ENCODE measurements at regions not wholly inside any gene's neighbourhood (a gene's known extent, or its start where the extent isn't known, plus 50 kb on each side); places are given as distances from the start of the nearest gene placed in this dataset.

GRCh38 chr6:104669483-104669882 lies 190.2 kb downstream of the HACE1 start (continued):
- TF ChIP-seq MXD3 (CRISPR knock-in tag; IDR thresholded peaks at IDR 0.05) = no peak
- TF ChIP-seq NFYB (CRISPR knock-in tag; IDR thresholded peaks at IDR 0.05) = no peak
- no peak for TF ChIP-seq ZNF773 (CRISPR knock-in tag; IDR thresholded peaks at IDR 0.05; ENCODE audit: borderline replicate concordance)
- no peak for TF ChIP-seq DNMT1 (CRISPR knock-in tag; IDR thresholded peaks at IDR 0.05)
- TF ChIP-seq ZNF432 (CRISPR knock-in tag; IDR thresholded peaks at IDR 0.05; ENCODE audit: borderline replicate concordance) = no peak
- TF ChIP-seq ZMAT5 (CRISPR knock-in tag; IDR thresholded peaks at IDR 0.05; ENCODE audit: borderline replicate concordance, low read depth) = no peak
- TF ChIP-seq KAT8 (CRISPR knock-in tag; IDR thresholded peaks at IDR 0.05) = no peak
- TF ChIP-seq YY1 (IDR thresholded peaks at IDR 0.05; ENCODE audit: insufficient read depth, insufficient replicate concordance, low read depth, low read length) = no peak
- no peak for TF ChIP-seq ZNF501 (CRISPR knock-in tag; IDR thresholded peaks at IDR 0.05)

GRCh38 chr6:104656235-104656634 lies 203.5 kb downstream of the HACE1 start:
- no TSS peak for BruUV-seq (replicated peaks)
- H3K36me3 ChIP-seq (replicated peaks in 1 of 2; ENCODE audit: control insufficient read depth in 1 of 2, insufficient read depth in 2 of 2, low read length in 2 of 2) = no peaks in the 10 kb centered on the region
- H3K27ac ChIP-seq (ENCODE audit: extremely low read length, insufficient read depth, low read length) = no peak overlapping the region
- in situ Hi-C loops (cut with HindIII; ENCODE audit: extremely low pct_ligation_motif_present, low pct_unique_long_range_greater_than_20kb) = no loop called here
- H3K27me3 ChIP-seq (ENCODE audit: control insufficient read depth in 1 of 2, insufficient read depth in 2 of 2, low read length in 2 of 2) = no peaks in the 10 kb centered on the region
- FAIRE-seq (no peak), ATAC-seq (peak; percentile 26; the same call in 1 of the 3 replicates), DNase-seq (ENCODE audit: low spot score) (no peak)
- H3K79me2 ChIP-seq (ENCODE audit: insufficient read depth, low read length) = no peaks in the 10 kb centered on the region
- no peak overlapping the region for H3K4me3 ChIP-seq (replicated peaks in 1 of 3; ENCODE audit: insufficient read depth in 1 of 3, low read depth in 2 of 3, low read length in 3 of 3)
- 80% methylated on average over 1 of the region's 2 CpGs for WGBS (ENCODE audit: low lambda C conversion rate)
- H3K4me1 ChIP-seq (ENCODE audit: insufficient read depth, low read length) = no peaks in the 10 kb centered on the region
- ChIA-PET POLR2A (no interaction called here), CTCF (ENCODE audit: low intra/inter-chr PET ratio, low total read pairs) (no interaction called here)
- H2AFZ ChIP-seq (ENCODE audit: low read length) = no peak overlapping the region
- intact Hi-C loops (cut with micrococcal nuclease; ENCODE audit: unreplicated experiment) = no loop called here
- H3K4me2 ChIP-seq (ENCODE audit: low read depth, low read length) = no peak overlapping the region
- H3K9me3 ChIP-seq (ENCODE audit: low read length) = no peaks in the 10 kb centered on the region
- H4K20me1 ChIP-seq (ENCODE audit: insufficient read depth, low read length) = no peaks in the 10 kb centered on the region
- H3K9ac ChIP-seq (ENCODE audit: insufficient read depth, low read depth, low read length) = no peak overlapping the region
- no peak for TF ChIP-seq KAT2B (IDR thresholded peaks at IDR 0.05; ENCODE audit: borderline replicate concordance, low read depth, low read length)
- no peak for TF ChIP-seq SPEN (CRISPR knock-in tag; IDR thresholded peaks at IDR 0.05; ENCODE audit: low read depth)
- no peak for TF ChIP-seq ZNF558 (CRISPR knock-in tag; IDR thresholded peaks at IDR 0.05; ENCODE audit: borderline replicate concordance)
- TF ChIP-seq EEA1 (CRISPR knock-in tag; IDR thresholded peaks at IDR 0.05; ENCODE audit: borderline replicate concordance) = no peak
- peak; percentile 49; the same call in 1 of the 2 replicates for TF ChIP-seq ZNF263 (CRISPR knock-in tag; IDR thresholded peaks at IDR 0.05)
- no peak for TF ChIP-seq ZNF570 (CRISPR knock-in tag; IDR thresholded peaks at IDR 0.05; ENCODE audit: borderline replicate concordance)
- TF ChIP-seq ZNF407 (CRISPR knock-in tag; IDR thresholded peaks at IDR 0.05; ENCODE audit: not compliant biosample characterization) = no peak
- peak; percentile 8; the same call in 1 of the 2 replicates for TF ChIP-seq NFE2L2 (IDR thresholded peaks at IDR 0.05; ENCODE audit: low read length)

Data from HepG2 (cell line).